Suprapubic skin (tissue), 4 donors: ENCODE measurements at regions not wholly inside any gene's neighbourhood (a gene's known extent, or its start where the extent isn't known, plus 50 kb on each side); places are given as distances from the start of the nearest gene placed in this dataset.
"Not testable (repeated sequence)": the region's sequence is repeated elsewhere in the genome, so short reads cannot be mapped to it uniquely, and the experiment has no call there.

Experiments
- DNase-seq, 2 donors: peaks; one replicate each; pipeline ENCODE4 v3.0.0-alpha.2; 2019; ENCODE audit warnings: low spot score in 2 of 2
- H3K27ac ChIP-seq: fragments of 200-600 bp; sonication (generic); one replicate; pipeline ENCODE4 v1.5.1; 2019
- H3K27me3 ChIP-seq: fragments of 200-600 bp; sonication (generic); one replicate; pipeline ENCODE4 v1.5.1; 2019
- H3K36me3 ChIP-seq: fragments of 200-600 bp; sonication (generic); one replicate; pipeline ENCODE4 v1.5.1; 2019
- H3K4me1 ChIP-seq: fragments of 200-600 bp; sonication (generic); one replicate; pipeline ENCODE4 v1.5.1; 2019
- H3K4me3 ChIP-seq: fragments of 200-600 bp; sonication (generic); one replicate; pipeline ENCODE4 v1.5.1; 2019; ENCODE audit warnings: mild to moderate bottlenecking
- H3K9me3 ChIP-seq: fragments of 200-600 bp; sonication (generic); one replicate; pipeline ENCODE4 v1.5.1; 2019
- CTCF ChIP-seq, 2 donors: fragments of 200-600 bp in 1 of 2; fragments of 450-650 bp in 1 of 2; sonication (generic) in 1 of 2; IDR thresholded peaks; one replicate each; pipeline ENCODE4 v1.5.1; 2016 to 2019; ENCODE audit warnings: antibody characterized with exemption in 2 of 2, mild to moderate bottlenecking in 1 of 2, moderate library complexity in 1 of 2
- EP300 ChIP-seq: sonication (generic); formaldehyde crosslinking; IDR thresholded peaks from one replicate; pipeline ENCODE4 v1.6.1; 2017; ENCODE audit warnings: antibody characterized with exemption
- POLR2A ChIP-seq, 2 donors: fragments of 450-650 bp; IDR thresholded peaks; one replicate each; pipeline ENCODE4 v1.6.1; 2017; ENCODE audit warnings: antibody characterized with exemption in 2 of 2, mild to moderate bottlenecking in 2 of 2, moderate library complexity in 2 of 2
- POLR2AphosphoS5 ChIP-seq, 3 donors: sonication (generic); formaldehyde crosslinking; IDR thresholded peaks; one replicate each; pipeline ENCODE4 v1.6.1; 2017; ENCODE audit warnings: antibody characterized with exemption in 3 of 3
- WGBS: methylation state at CpG from one replicate; pipeline ENCODE4 v1.1.5; 2018; 5-methylcytosine and 5-hydroxymethylcytosine counted together

- H3K27me3 ChIP-seq = no peaks in the 10 kb centered on the region
- WGBS = 91% methylated on average over 3 of the region's 3 CpGs
- H3K36me3 ChIP-seq = no peaks in the 10 kb centered on the region
These were observed 815.8 kb upstream of the ID2 start for GRCh38 chr2:7866104-7866503.

GRCh38 chr2:7866825-7867224, 815.0 kb upstream of the ID2 start:
- Histone ChIP-seq H3K27me3 (no peaks in the 10 kb centered on the region), H3K4me1 (no peaks in the 10 kb centered on the region), H3K9me3 (no peaks in the 10 kb centered on the region), H3K36me3 (no peaks in the 10 kb centered on the region), H3K4me3 (no peak overlapping the region), H3K27ac (no peak overlapping the region)
- WGBS = 91% methylated on average over 2 of the region's 2 CpGs
- TF ChIP-seq POLR2AphosphoS5 (IDR thresholded peaks at IDR 0.05) (no peak), POLR2A (IDR thresholded peaks at IDR 0.05) (no peak), CTCF (IDR thresholded peaks at IDR 0.05) (no peak)
- DNase-seq = no peak

More at GRCh38 chr2:7866104-7866503, 815.8 kb upstream of the ID2 start:
- DNase-seq = no peak
- Histone ChIP-seq H3K9me3 (no peaks in the 10 kb centered on the region), H3K4me3 (no peak overlapping the region), H3K27ac (no peak overlapping the region), H3K4me1 (no peaks in the 10 kb centered on the region)
- TF ChIP-seq POLR2A (IDR thresholded peaks at IDR 0.05) (no peak), CTCF (IDR thresholded peaks at IDR 0.05) (no peak), EP300 (no peak), POLR2AphosphoS5 (IDR thresholded peaks at IDR 0.05) (no peak)

DNA sequence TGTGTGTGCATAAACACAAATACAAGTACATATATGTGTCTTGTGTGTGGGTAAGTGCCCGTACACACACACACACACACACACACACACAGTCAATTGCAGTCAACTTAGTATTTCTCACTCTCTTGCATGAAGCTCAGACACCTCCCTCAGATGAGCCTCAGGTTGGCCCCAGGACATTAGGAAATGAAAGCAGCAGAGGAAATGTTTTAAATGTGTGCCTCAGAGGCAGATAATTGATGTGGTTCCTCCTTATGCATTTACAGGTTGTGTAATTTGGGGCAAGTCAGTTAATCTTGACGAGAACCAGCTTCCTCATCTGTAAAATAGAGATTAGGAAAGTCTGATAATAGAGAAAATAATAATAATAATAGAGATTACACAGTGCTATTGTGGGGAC, 814.0 kb upstream of the ID2 start:
- no peaks in the 10 kb centered on the region for H3K36me3 ChIP-seq
- no peak for DNase-seq
- no peak overlapping the region for H3K27ac ChIP-seq
- no peaks in the 10 kb centered on the region for H3K9me3 ChIP-seq
- TF ChIP-seq EP300 = no peak
- TF ChIP-seq POLR2AphosphoS5 (IDR thresholded peaks at IDR 0.05) = no peak
- no peak for TF ChIP-seq POLR2A (IDR thresholded peaks at IDR 0.05)
- no peak for TF ChIP-seq CTCF (IDR thresholded peaks at IDR 0.05)
- H3K27me3 ChIP-seq = no peaks in the 10 kb centered on the region
- no peak overlapping the region for H3K4me3 ChIP-seq
- H3K4me1 ChIP-seq = no peaks in the 10 kb centered on the region
- 69% methylated on average over 2 of the region's 2 CpGs for WGBS

DNA sequence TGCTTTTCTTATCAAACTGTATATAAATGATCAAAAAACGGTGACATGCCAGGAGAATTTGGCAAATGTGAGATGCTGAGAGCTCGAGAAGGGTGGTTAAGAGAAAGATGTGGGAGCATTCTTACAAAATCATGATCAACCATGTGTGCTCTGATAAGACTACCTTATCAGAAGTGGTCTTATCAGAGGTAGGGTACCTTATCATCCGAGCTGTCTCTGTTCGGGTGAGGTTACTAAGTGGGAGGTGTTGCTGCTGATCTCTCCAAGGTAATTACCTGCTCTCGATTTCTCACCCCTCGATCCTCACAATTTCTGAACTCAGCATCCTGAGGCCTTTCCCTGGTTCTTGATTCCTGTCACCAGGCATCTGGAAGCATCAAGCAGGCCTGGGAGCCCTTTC, 813.0 kb upstream of the ID2 start:
- no peaks in the 10 kb centered on the region for H3K36me3 ChIP-seq
- no peak for TF ChIP-seq POLR2AphosphoS5 (IDR thresholded peaks at IDR 0.05)
- TF ChIP-seq CTCF (IDR thresholded peaks at IDR 0.05) = no peak
- no peak for TF ChIP-seq EP300
- no peak for TF ChIP-seq POLR2A (IDR thresholded peaks at IDR 0.05)

DNA sequence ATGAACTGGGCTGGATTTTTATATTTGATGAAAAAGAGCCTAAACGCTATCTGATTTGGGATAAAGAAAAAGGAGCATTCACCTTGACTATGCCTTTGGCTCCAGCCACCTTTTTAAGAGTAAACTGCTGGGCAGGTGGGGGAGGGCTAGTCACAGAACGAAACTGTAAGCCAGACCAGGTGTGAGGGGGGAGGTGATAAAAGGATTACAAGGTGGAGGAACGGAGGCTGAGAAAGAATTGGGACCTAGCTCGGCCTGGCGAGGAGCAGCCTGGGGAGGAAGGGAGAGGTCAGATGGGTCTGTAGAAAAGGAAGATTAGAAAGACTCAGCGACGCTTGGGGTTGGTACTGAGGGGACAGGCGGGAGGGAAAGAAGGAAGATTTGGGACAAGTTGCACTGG, 805.4 kb upstream of the ID2 start:
- 92% methylated on average over 8 of the region's 8 CpGs for WGBS
- not testable (repeated sequence) for H3K9me3 ChIP-seq, H3K27ac ChIP-seq, H3K36me3 ChIP-seq, H3K4me1 ChIP-seq, H3K27me3 ChIP-seq, DNase-seq, H3K4me3 ChIP-seq

More for the DNA sequence above, 813.0 kb upstream of the ID2 start:
- H3K9me3 ChIP-seq = no peaks in the 10 kb centered on the region
- H3K4me3 ChIP-seq = no peak overlapping the region
- 79% methylated on average over 6 of the region's 6 CpGs for WGBS
- H3K4me1 ChIP-seq = no peaks in the 10 kb centered on the region
- H3K27me3 ChIP-seq = no peaks in the 10 kb centered on the region
- no peak for DNase-seq
- H3K27ac ChIP-seq = no peak overlapping the region

DNA sequence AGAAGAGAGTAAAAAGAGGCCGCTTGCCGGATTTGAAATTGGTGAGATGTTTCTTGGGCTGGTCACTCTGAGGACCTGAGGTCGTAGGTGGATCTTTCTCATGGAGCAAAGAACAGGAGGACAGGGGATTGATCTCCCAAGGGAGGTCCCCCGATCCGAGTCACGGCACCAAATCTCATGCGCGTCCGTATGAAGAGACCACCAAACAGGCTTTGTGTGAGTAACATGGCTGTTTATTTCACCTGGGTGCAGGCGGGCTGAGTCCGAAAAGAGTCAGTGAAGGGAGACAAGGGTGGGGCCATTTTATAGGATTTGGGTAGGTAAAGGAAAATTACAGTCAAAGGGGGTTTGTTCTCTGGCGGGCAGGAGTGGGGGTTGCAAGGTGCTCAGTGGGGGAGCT, 803.6 kb upstream of the ID2 start:
- not testable (repeated sequence) for H3K4me1 ChIP-seq, H3K27me3 ChIP-seq, H3K4me3 ChIP-seq, H3K9me3 ChIP-seq, H3K36me3 ChIP-seq, H3K27ac ChIP-seq, DNase-seq
- WGBS = 96% methylated on average over 12 of the region's 12 CpGs
